ENCODE measurements at regions not wholly inside any gene's neighbourhood (a gene's known extent, or its start where the extent isn't known, plus 50 kb on each side); places are given as distances from the start of the nearest gene placed in this dataset.

GRCh38 chr11:37613031-37613430 is 1015.0 kb upstream of the RAG2 start:
- no peak for DNase-seq (ENCODE audit: low spot score, unreplicated experiment)
- Mint-ChIP-seq H3K36me3 (ENCODE audit: insufficient read depth) (no peaks in the 10 kb centered on the region), H3K4me1 (ENCODE audit: low read depth) (no peaks in the 10 kb centered on the region), H3K4me3 (ENCODE audit: low read depth) (no peak overlapping the region), H3K9me3 (ENCODE audit: low read depth) (no peaks in the 10 kb centered on the region), H3K27me3 (no peaks in the 10 kb centered on the region), H3K27ac (no peak overlapping the region)
- TF ChIP-seq CTCF (IDR thresholded peaks at IDR 0.05; ENCODE audit: unreplicated experiment): no peak

DNA sequence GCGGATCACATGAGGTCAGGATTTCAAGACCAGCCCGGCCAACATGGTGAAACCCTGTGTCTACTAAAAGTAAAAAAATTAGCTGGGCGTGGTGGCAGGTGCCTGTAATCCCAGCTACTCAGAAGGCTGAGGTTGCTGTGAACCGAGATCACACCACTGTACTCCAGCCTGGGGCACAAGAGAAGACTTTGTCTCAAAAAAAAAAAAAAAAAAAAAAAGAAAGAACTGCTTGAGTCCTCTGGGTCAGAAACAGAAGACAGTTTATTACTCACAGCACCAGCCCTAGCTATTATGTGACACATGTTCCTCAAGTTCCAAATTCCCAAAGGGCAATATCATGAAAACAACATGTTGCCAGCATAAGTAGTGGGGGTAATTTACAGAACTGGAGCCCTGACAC is 1014.1 kb upstream of the RAG2 start:
- Mint-ChIP-seq H3K9me3 (ENCODE audit: low read depth) (no peaks in the 10 kb centered on the region), H3K27ac (no peak overlapping the region), H3K36me3 (ENCODE audit: insufficient read depth) (no peaks in the 10 kb centered on the region), H3K4me3 (ENCODE audit: low read depth) (no peak overlapping the region), H3K27me3 (no peaks in the 10 kb centered on the region), H3K4me1 (ENCODE audit: low read depth) (no peaks in the 10 kb centered on the region)
- TF ChIP-seq CTCF (IDR thresholded peaks at IDR 0.05; ENCODE audit: unreplicated experiment): no peak
- DNase-seq (ENCODE audit: low spot score, unreplicated experiment): no peak

DNA sequence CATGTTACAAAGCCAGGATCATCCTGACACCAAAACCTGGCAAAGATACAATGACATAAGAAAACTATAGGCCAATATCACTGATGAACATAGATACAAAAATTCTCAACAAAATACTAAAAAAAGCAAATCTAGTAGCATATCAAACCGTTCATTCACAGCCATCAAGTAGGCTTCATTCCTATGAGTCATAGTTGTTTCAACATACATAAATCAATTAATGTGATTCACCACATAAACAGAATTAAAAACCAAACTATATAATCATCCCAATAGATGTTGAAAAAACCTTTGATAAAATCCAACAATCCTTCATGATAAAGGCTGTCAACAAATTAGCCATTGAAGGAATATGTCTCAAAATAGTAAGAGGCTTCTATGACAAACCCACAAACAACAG is 1007.2 kb upstream of the RAG2 start:
- no peak for DNase-seq (ENCODE audit: low spot score, unreplicated experiment)
- H3K4me1 Mint-ChIP-seq (ENCODE audit: low read depth): no peaks in the 10 kb centered on the region
- no peak overlapping the region for H3K27ac Mint-ChIP-seq
- no peak overlapping the region for H3K4me3 Mint-ChIP-seq (ENCODE audit: low read depth)
- no peaks in the 10 kb centered on the region for H3K27me3 Mint-ChIP-seq
- no peak for TF ChIP-seq CTCF (IDR thresholded peaks at IDR 0.05; ENCODE audit: unreplicated experiment)
- peaks cover 22% of the 10 kb centered on the region for H3K9me3 Mint-ChIP-seq (ENCODE audit: low read depth)
- no peaks in the 10 kb centered on the region for H3K36me3 Mint-ChIP-seq (ENCODE audit: insufficient read depth)

GRCh38 chr11:37598381-37598780 is 1000.3 kb upstream of the RAG2 start:
- Mint-ChIP-seq H3K27me3 (no peaks in the 10 kb centered on the region), H3K36me3 (ENCODE audit: insufficient read depth) (no peaks in the 10 kb centered on the region), H3K9me3 (ENCODE audit: low read depth) (peaks cover 10% of the 10 kb centered on the region), H3K4me1 (ENCODE audit: low read depth) (no peaks in the 10 kb centered on the region), H3K27ac (no peak overlapping the region), H3K4me3 (ENCODE audit: low read depth) (no peak overlapping the region)
- no peak for DNase-seq (ENCODE audit: low spot score, unreplicated experiment)
- TF ChIP-seq CTCF (IDR thresholded peaks at IDR 0.05; ENCODE audit: unreplicated experiment): no peak

- peaks cover 4% of the 10 kb centered on the region for H3K9me3 Mint-ChIP-seq (ENCODE audit: low read depth)
- H3K27me3 Mint-ChIP-seq: no peaks in the 10 kb centered on the region
- TF ChIP-seq CTCF (IDR thresholded peaks at IDR 0.05; ENCODE audit: unreplicated experiment): no peak
- no peaks in the 10 kb centered on the region for H3K4me1 Mint-ChIP-seq (ENCODE audit: low read depth)
- DNase-seq (ENCODE audit: low spot score, unreplicated experiment): no peak
- H3K4me3 Mint-ChIP-seq (ENCODE audit: low read depth): no peak overlapping the region
- no peaks in the 10 kb centered on the region for H3K36me3 Mint-ChIP-seq (ENCODE audit: insufficient read depth)
- no peak overlapping the region for H3K27ac Mint-ChIP-seq
Measured at GRCh38 chr11:37597776-37598175, 999.7 kb upstream of the RAG2 start.
